Nephron progenitor cell (in vitro differentiated cells): ENCODE measurements at regions not wholly inside any gene's neighbourhood (a gene's known extent, or its start where the extent isn't known, plus 50 kb on each side); places are given as distances from the start of the nearest gene placed in this dataset.

Source experiments
- DNase-seq: peaks from one replicate; pipeline ENCODE4 v3.0.0; 2021
- H3K27ac Mint-ChIP-seq: 2 replicates; pipeline ENCODE4 v1.8.0; 2021; ENCODE audit warnings: mild to moderate bottlenecking, moderate library complexity, mixed read lengths
- H3K27me3 Mint-ChIP-seq: 2 replicates; pipeline ENCODE4 v1.8.0; 2021; ENCODE audit warnings: mild to moderate bottlenecking, low read depth, mixed read lengths; ENCODE audit not compliant: poor library complexity
- H3K36me3 Mint-ChIP-seq: 2 replicates; pipeline ENCODE4 v1.8.0; 2021; ENCODE audit warnings: low read depth, mixed read lengths
- H3K4me1 Mint-ChIP-seq: 2 replicates; pipeline ENCODE4 v1.8.0; 2021; ENCODE audit warnings: mixed read lengths
- H3K4me3 Mint-ChIP-seq: 2 replicates; pipeline ENCODE4 v1.8.0; 2021; ENCODE audit warnings: mild to moderate bottlenecking, moderate library complexity, mixed read lengths
- H3K9me3 Mint-ChIP-seq: 2 replicates; pipeline ENCODE4 v1.8.0; 2021; ENCODE audit warnings: mild to moderate bottlenecking, moderate library complexity, mixed read lengths
- CTCF ChIP-seq: fragments of 200-600 bp; sonication (generic); IDR thresholded peaks from 2 replicates; pipeline ENCODE4 v1.5.0; 2021; ENCODE audit warnings: antibody characterized with exemption

DNA sequence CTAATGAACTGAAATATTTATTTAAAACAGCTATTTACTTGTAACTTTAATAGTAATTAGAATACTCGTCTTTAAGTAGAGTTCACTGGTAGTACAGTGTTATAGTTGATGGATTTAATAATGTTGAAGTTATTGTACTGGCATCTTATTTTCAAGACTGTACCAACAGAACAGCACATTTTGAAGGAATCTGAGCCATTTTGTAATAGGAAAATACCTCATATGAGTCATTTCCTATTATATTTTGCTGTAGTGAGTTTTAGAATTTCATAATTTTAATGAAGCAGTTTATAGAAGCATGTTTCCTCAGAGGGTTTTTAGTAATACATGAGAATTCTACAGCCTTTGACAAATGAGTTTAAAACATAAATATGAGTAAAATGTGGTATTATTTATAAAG lies 258.3 kb downstream of the OLFM3 start:
- DNase-seq = no peak
- no peak for TF ChIP-seq CTCF
- Mint-ChIP-seq H3K4me3 (no peak overlapping the region), H3K4me1 (no peaks in the 10 kb centered on the region), H3K36me3 (no peaks in the 10 kb centered on the region), H3K27ac (no peak overlapping the region), H3K27me3 (no peaks in the 10 kb centered on the region), H3K9me3 (no peaks in the 10 kb centered on the region)

- Mint-ChIP-seq H3K4me3 (no peak overlapping the region), H3K27me3 (no peaks in the 10 kb centered on the region), H3K9me3 (no peaks in the 10 kb centered on the region), H3K36me3 (no peaks in the 10 kb centered on the region), H3K4me1 (no peaks in the 10 kb centered on the region), H3K27ac (no peak overlapping the region)
- no peak for DNase-seq
- no peak for TF ChIP-seq CTCF
Observed at GRCh38 chr1:101739146-101739545, 257.6 kb downstream of the OLFM3 start.

DNA sequence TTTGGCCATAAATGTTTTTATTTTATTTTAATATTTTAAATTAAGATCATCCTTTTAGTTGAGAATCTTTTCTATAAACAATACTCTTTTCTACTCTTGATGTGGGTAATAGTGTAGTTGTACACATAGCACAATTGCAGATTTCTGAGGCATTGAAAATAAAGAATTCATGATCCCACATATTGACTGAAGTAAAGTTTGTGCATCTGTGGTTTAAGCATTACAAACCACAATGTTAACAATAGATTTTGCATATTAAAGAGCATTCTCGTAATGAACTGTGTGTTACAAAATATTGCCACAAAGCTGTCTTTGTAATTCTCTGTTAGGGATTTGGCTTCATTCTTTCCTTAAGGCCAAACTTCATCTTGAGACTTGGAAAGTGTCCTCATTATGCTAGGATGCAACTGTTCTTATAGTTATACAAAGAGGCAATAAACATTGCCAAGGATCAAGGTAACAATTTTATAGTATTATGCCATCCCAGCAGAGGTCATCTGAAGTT lies 256.8 kb downstream of the OLFM3 start:
- Mint-ChIP-seq H3K4me1 (no peaks in the 10 kb centered on the region), H3K27ac (no peak overlapping the region), H3K4me3 (no peak overlapping the region), H3K36me3 (no peaks in the 10 kb centered on the region), H3K27me3 (no peaks in the 10 kb centered on the region), H3K9me3 (no peaks in the 10 kb centered on the region)
- no peak for TF ChIP-seq CTCF
- DNase-seq = no peak

- no peak for TF ChIP-seq CTCF
- H3K27ac Mint-ChIP-seq = no peak overlapping the region
- no peaks in the 10 kb centered on the region for H3K27me3 Mint-ChIP-seq
Observed at GRCh38 chr1:101741910-101742309, 254.8 kb downstream of the OLFM3 start.

DNA sequence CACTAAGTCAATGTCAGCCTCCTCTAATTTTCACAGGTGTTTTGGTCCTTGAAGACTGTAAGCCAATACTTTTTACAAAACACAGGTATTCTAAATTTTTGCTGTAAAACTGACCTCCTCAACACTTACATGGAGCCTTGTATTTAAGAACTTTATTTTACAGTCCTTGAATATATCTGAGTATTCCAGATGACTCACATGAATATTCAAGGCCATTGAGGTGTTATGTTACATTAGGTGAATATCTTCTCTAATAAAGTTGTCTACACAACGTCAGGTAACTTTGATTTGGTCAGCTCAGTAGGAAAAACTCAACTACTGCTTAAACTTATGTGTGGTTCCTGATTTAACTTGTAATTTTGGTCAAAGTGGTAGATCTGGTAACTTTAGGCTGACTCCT lies 254.2 kb downstream of the OLFM3 start:
- DNase-seq = no peak
- Mint-ChIP-seq H3K9me3 (no peaks in the 10 kb centered on the region), H3K27ac (no peak overlapping the region), H3K4me3 (no peak overlapping the region), H3K4me1 (no peaks in the 10 kb centered on the region), H3K36me3 (no peaks in the 10 kb centered on the region), H3K27me3 (no peaks in the 10 kb centered on the region)
- no peak for TF ChIP-seq CTCF

More at GRCh38 chr1:101741910-101742309, 254.8 kb downstream of the OLFM3 start:
- no peak overlapping the region for H3K4me3 Mint-ChIP-seq
- no peaks in the 10 kb centered on the region for H3K9me3 Mint-ChIP-seq
- H3K36me3 Mint-ChIP-seq = no peaks in the 10 kb centered on the region
- DNase-seq = no peak
- no peaks in the 10 kb centered on the region for H3K4me1 Mint-ChIP-seq

GRCh38 chr1:101745551-101746270 lies 251.0 kb downstream of the OLFM3 start:
- no peak for TF ChIP-seq CTCF
- Mint-ChIP-seq H3K27me3 (no peaks in the 10 kb centered on the region), H3K9me3 (no peaks in the 10 kb centered on the region), H3K36me3 (no peaks in the 10 kb centered on the region), H3K4me1 (no peaks in the 10 kb centered on the region), H3K4me3 (no peak overlapping the region), H3K27ac (no peak overlapping the region)
- DNase-seq = no peak
